Duodenal mucosa (tissue), 2 donors: ENCODE measurements at regions not wholly inside any gene's neighbourhood (a gene's known extent, or its start where the extent isn't known, plus 50 kb on each side); places are given as distances from the start of the nearest gene placed in this dataset.
A peak's percentile ranks its signal among the peaks of the same experiment; 100 is the strongest.

ENCODE experiments used
- H3K27ac ChIP-seq: one replicate; pipeline ENCODE4 v1.7.0; 2013; ENCODE audit warnings: low read depth, low read length
- H3K27me3 ChIP-seq, 2 donors: one replicate each; pipeline ENCODE4 v1.7.0; 2013; ENCODE audit warnings: low read length in 2 of 2, control low read depth in 1 of 2; ENCODE audit not compliant: insufficient read depth in 2 of 2, control insufficient read depth in 1 of 2
- H3K36me3 ChIP-seq, 2 donors: one replicate each; pipeline ENCODE4 v1.7.0; 2013; ENCODE audit warnings: low read length in 2 of 2, control low read depth in 1 of 2; ENCODE audit not compliant: insufficient read depth in 2 of 2, control insufficient read depth in 1 of 2
- H3K4me1 ChIP-seq, 2 donors: one replicate each; pipeline ENCODE4 v1.7.0; 2013; ENCODE audit warnings: low read length in 2 of 2, control low read depth in 1 of 2; ENCODE audit not compliant: insufficient read depth in 2 of 2, control insufficient read depth in 1 of 2
- H3K4me3 ChIP-seq, 2 donors: one replicate each; pipeline ENCODE4 v1.7.0; 2013; ENCODE audit warnings: low read length in 2 of 2, low read depth in 1 of 2
- H3K9ac ChIP-seq, 2 donors: one replicate each; pipeline ENCODE4 v1.7.0; 2013; ENCODE audit warnings: low read length in 2 of 2, low read depth in 1 of 2
- H3K9me3 ChIP-seq, 2 donors: one replicate each; pipeline ENCODE4 v1.7.0; 2013; ENCODE audit warnings: low read length in 2 of 2, control low read depth in 1 of 2; ENCODE audit not compliant: control insufficient read depth in 1 of 2

GRCh38 chr17:77281904-77282367, 141.2 kb downstream of the SEC14L1 start:
- Histone ChIP-seq H3K27me3 (no peaks in the 10 kb centered on the region), H3K4me3 (peak overlapping the region; percentile 76 to 80), H3K4me1 (peaks cover 36 to 43% of the 10 kb centered on the region in 2 donors), H3K27ac (peak overlapping the region; percentile 56), H3K9me3 (no peaks in the 10 kb centered on the region), H3K9ac (peak overlapping the region; percentile 74 to 82), H3K36me3 (no peaks in the 10 kb centered on the region)

GRCh38 chr17:77282524-77283515, 142.1 kb downstream of the SEC14L1 start:
- no peak overlapping the region for H3K27ac ChIP-seq
- H3K36me3 ChIP-seq = no peaks in the 10 kb centered on the region
- peak overlapping the region; percentile 74 to 82 for H3K9ac ChIP-seq
- H3K27me3 ChIP-seq = no peaks in the 10 kb centered on the region
- H3K4me3 ChIP-seq = peak overlapping the region; percentile 76 to 80
- no peaks in the 10 kb centered on the region for H3K9me3 ChIP-seq
- peaks cover 42 to 51% of the 10 kb centered on the region in 2 donors for H3K4me1 ChIP-seq

GRCh38 chr17:77284023-77284617, 143.4 kb downstream of the SEC14L1 start:
- Histone ChIP-seq H3K9ac (no peak overlapping the region), H3K9me3 (no peaks in the 10 kb centered on the region), H3K27ac (no peak overlapping the region), H3K36me3 (no peaks in the 10 kb centered on the region), H3K4me3 (no peak overlapping the region), H3K27me3 (no peaks in the 10 kb centered on the region), H3K4me1 (peaks cover 49 to 59% of the 10 kb centered on the region in 2 donors)

DNA sequence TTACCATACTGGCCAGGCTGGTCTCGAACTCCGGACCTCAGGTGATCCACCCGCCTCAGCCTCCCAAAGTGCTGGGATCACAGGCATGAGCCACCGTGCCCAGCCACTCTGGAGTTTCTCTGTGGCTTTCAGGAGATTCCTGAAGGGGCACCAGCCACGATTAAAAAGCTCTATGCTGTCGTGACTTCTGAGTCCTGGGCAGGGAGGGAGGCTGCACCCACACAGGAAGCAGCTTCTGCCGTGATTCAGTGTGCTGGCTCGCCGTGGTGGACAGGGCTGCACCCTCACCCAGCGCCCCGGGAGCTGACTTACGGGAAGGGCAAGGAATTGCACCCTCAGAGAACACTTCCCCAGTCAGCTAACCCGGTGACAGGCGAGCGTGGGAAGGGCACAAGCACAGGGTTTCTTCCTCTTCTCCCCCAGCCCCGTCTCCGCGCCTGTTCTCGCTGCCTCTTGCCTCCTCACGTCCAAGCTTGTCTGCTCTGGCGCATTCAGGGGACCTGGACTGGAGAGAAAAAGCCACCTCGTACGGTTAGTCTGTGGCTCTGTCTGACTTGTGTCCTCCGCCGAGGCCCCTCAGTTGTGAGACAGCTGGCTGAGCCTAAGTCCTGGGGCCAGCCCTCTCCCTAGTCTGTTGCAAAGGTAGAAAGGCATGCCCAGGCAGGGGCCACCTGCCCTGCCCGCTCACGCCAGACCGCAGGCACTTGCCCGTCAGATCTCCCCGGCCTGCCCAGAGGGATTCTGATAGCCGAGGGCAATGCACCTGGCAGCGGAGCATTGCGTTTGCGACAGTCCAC, 145.0 kb downstream of the SEC14L1 start:
- Histone ChIP-seq H3K4me1 (peaks cover 42 to 53% of the 10 kb centered on the region in 2 donors), H3K27ac (peak overlapping the region; percentile 96), H3K4me3 (peak overlapping the region; percentile 28 to 35), H3K9ac (peak overlapping the region; percentile 82 to 84), H3K9me3 (no peaks in the 10 kb centered on the region), H3K27me3 (no peaks in the 10 kb centered on the region), H3K36me3 (no peaks in the 10 kb centered on the region)

DNA sequence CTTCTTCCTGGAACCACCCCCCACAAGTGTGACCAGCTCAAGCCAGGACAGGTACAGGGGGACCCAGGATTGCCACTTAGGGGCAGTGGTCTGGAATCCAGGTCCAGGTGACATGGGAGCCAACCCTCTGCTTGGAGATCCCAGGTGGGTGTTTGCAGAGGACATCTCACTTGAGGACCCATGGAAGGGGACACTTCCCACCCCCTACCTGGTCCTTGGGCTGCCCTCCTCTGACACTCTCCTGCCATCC, 145.5 kb downstream of the SEC14L1 start:
- Histone ChIP-seq H3K36me3 (no peaks in the 10 kb centered on the region), H3K4me3 (peak overlapping the region; percentile 28 to 35), H3K9me3 (no peaks in the 10 kb centered on the region), H3K27ac (peak overlapping the region; percentile 96), H3K9ac (peak overlapping the region; percentile 82 to 84), H3K27me3 (no peaks in the 10 kb centered on the region), H3K4me1 (peaks cover 42 to 53% of the 10 kb centered on the region in 2 donors)

DNA sequence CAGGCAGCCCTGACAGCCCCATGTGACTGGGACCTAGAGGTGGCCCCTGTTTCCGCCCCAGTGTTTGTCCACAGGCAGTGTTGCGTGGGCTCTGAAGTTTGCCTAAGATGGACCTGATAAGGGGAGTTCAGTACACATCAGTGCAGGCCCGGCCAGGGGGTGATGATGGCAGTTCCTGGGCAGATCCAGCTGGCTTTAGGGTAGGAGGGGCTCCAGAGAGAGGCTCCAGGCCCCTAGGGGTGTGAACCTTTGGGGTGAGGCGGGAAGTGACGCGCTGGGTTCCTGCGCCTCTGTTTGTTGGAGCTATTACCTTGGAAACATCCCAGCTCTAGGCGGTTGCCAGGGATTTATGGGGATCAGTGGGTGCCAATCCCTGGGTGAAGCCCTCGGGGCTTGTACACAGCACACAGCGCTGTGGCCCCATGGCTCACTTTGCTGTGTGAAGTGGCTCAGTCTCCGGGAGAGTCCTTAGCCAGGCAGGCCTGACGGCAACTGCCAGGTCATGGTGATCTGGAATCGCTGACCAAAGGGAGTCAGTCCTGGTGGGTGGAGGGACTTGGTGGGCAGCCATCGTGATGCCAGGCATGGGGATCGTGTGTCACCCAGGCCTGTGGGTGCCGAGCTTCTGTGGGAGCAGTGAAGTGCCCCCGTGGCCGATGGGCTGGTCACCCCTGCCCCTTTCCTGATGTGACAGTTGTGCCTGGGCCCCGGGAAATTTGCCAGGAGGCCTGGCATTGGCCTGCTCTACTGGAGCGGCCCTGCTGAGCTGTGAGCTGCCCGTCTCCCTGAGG, 146.1 kb downstream of the SEC14L1 start:
- H3K4me1 ChIP-seq = peaks cover 37 to 53% of the 10 kb centered on the region in 2 donors
- H3K4me3 ChIP-seq = peak overlapping the region in 1 of 2 donors; percentile 54
- H3K27ac ChIP-seq = peak overlapping the region; percentile 96
- no peaks in the 10 kb centered on the region for H3K36me3 ChIP-seq
- H3K9me3 ChIP-seq = no peaks in the 10 kb centered on the region
- no peaks in the 10 kb centered on the region for H3K27me3 ChIP-seq
- peak overlapping the region; percentile 82 to 84 for H3K9ac ChIP-seq

GRCh38 chr17:77287432-77288068, 146.8 kb downstream of the SEC14L1 start:
- H3K27ac ChIP-seq = peak overlapping the region; percentile 96
- no peaks in the 10 kb centered on the region for H3K27me3 ChIP-seq
- H3K9me3 ChIP-seq = no peaks in the 10 kb centered on the region
- peak overlapping the region; percentile 21 to 54 for H3K4me3 ChIP-seq
- H3K9ac ChIP-seq = peak overlapping the region; percentile 82 to 84
- H3K4me1 ChIP-seq = peaks cover 35 to 47% of the 10 kb centered on the region in 2 donors
- H3K36me3 ChIP-seq = no peaks in the 10 kb centered on the region

GRCh38 chr17:77288115-77288619, 147.4 kb downstream of the SEC14L1 start:
- peak overlapping the region; percentile 96 for H3K27ac ChIP-seq
- peaks cover 35 to 43% of the 10 kb centered on the region in 2 donors for H3K4me1 ChIP-seq
- H3K27me3 ChIP-seq = no peaks in the 10 kb centered on the region
- H3K9ac ChIP-seq = peak overlapping the region; percentile 69 to 82
- no peaks in the 10 kb centered on the region for H3K36me3 ChIP-seq
- H3K9me3 ChIP-seq = no peaks in the 10 kb centered on the region
- peak overlapping the region; percentile 21 to 54 for H3K4me3 ChIP-seq
